Naive thymus-derived CD4-positive, alpha-beta T cell (primary cell): ENCODE measurements at regions not wholly inside any gene's neighbourhood (a gene's known extent, or its start where the extent isn't known, plus 50 kb on each side); places are given as distances from the start of the nearest gene placed in this dataset.

Source experiments
- ATAC-seq: fragments of 150-1000 bp; cut with Tn5 transposase; 2 replicates; pipeline ENCODE4 v1.10.0; 2021; ENCODE audit warnings: mild to moderate bottlenecking, moderate library complexity
- CTCF ChIA-PET: fragments of 350-600 bp; sonication (Branson Sonifier 250); formaldehyde crosslinking; loops from one replicate; lab custom pipeline; 2021; ENCODE audit warnings: antibody characterized with exemption; lab: Charles Lee
- POLR2A ChIA-PET: fragments of 350-600 bp; sonication (Branson Sonifier 250); formaldehyde crosslinking; loops from one replicate; lab custom pipeline; 2021; ENCODE audit warnings: antibody characterized with exemption, inconsistent platforms; lab: Charles Lee
- DNase-seq, 9 donors: peaks; one replicate each; pipeline versions ENCODE4 v3.0.0 to v3.0.0-alpha.2; 2020 to 2022; ENCODE audit warnings: mixed read lengths in 1 of 9
- H3K27ac ChIP-seq: one replicate; pipeline ENCODE4 v1.7.0; 2013; ENCODE audit warnings: mild to moderate bottlenecking, low read depth, low read length, moderate library complexity
- H3K27me3 ChIP-seq, 2 donors: one replicate each; pipeline ENCODE4 v1.7.0; 2013; ENCODE audit warnings: low read length in 2 of 2, mild to moderate bottlenecking in 2 of 2, moderate library complexity in 2 of 2; ENCODE audit not compliant: control insufficient read depth in 2 of 2, insufficient read depth in 2 of 2
- H3K36me3 ChIP-seq, 3 experiments: 1 replicate in 2 of 3; 2 replicates in 1 of 3; pipeline ENCODE4 v1.7.0; 2013; ENCODE audit warnings: low read length in 3 of 3, mild to moderate bottlenecking in 3 of 3, moderate library complexity in 1 of 3; ENCODE audit not compliant: insufficient read depth in 3 of 3, control insufficient read depth in 2 of 3
- H3K4me1 ChIP-seq, 2 donors: one replicate each; pipeline ENCODE4 v1.7.0; 2013; ENCODE audit warnings: low read length in 2 of 2, mild to moderate bottlenecking in 2 of 2, moderate library complexity in 1 of 2; ENCODE audit not compliant: control insufficient read depth in 2 of 2, insufficient read depth in 2 of 2
- H3K4me3 ChIP-seq: 2 replicates; pipeline ENCODE4 v1.7.0; 2013; ENCODE audit warnings: mild to moderate bottlenecking, low read length
- H3K9me3 ChIP-seq, 3 experiments: 1 replicate in 2 of 3; 2 replicates in 1 of 3; pipeline ENCODE4 v1.7.0; 2013; ENCODE audit warnings: low read length in 3 of 3; ENCODE audit not compliant: control insufficient read depth in 2 of 3
- H3K27ac Mint-ChIP-seq, 9 donors: one replicate each; pipeline ENCODE4 v1.8.0; 2020 to 2022; ENCODE audit warnings: mixed read lengths in 9 of 9, mild to moderate bottlenecking in 8 of 9, moderate library complexity in 5 of 9, inconsistent platforms in 2 of 9
- H3K27me3 Mint-ChIP-seq, 5 donors: one replicate each; pipeline ENCODE4 v1.8.0; 2021 to 2022; ENCODE audit warnings: mixed read lengths in 5 of 5, mild to moderate bottlenecking in 1 of 5
- H3K36me3 Mint-ChIP-seq, 5 donors: one replicate each; pipeline ENCODE4 v1.8.0; 2020 to 2022; ENCODE audit warnings: mixed read lengths in 5 of 5, mild to moderate bottlenecking in 3 of 5, inconsistent platforms in 1 of 5
- H3K4me1 Mint-ChIP-seq, 7 donors: one replicate each; pipeline ENCODE4 v1.8.0; 2020 to 2022; ENCODE audit warnings: mixed read lengths in 7 of 7, mild to moderate bottlenecking in 3 of 7, inconsistent platforms in 1 of 7
- H3K4me3 Mint-ChIP-seq, 10 donors: one replicate each; pipeline ENCODE4 v1.8.0; 2020 to 2022; ENCODE audit warnings: mild to moderate bottlenecking in 10 of 10, mixed read lengths in 10 of 10, moderate library complexity in 6 of 10, inconsistent platforms in 2 of 10
- H3K9me3 Mint-ChIP-seq, 11 donors: one replicate each; pipeline ENCODE4 v1.8.0; 2020 to 2022; ENCODE audit warnings: mixed read lengths in 11 of 11, mild to moderate bottlenecking in 4 of 11, inconsistent platforms in 1 of 11, moderate library complexity in 1 of 11
- intact Hi-C, 2 donors: fragments of 100-400 bp; cut with micrococcal nuclease; formaldehyde crosslinking; loops; one replicate each; pipeline ENCODE4 v1.15.1; 2023

DNA sequence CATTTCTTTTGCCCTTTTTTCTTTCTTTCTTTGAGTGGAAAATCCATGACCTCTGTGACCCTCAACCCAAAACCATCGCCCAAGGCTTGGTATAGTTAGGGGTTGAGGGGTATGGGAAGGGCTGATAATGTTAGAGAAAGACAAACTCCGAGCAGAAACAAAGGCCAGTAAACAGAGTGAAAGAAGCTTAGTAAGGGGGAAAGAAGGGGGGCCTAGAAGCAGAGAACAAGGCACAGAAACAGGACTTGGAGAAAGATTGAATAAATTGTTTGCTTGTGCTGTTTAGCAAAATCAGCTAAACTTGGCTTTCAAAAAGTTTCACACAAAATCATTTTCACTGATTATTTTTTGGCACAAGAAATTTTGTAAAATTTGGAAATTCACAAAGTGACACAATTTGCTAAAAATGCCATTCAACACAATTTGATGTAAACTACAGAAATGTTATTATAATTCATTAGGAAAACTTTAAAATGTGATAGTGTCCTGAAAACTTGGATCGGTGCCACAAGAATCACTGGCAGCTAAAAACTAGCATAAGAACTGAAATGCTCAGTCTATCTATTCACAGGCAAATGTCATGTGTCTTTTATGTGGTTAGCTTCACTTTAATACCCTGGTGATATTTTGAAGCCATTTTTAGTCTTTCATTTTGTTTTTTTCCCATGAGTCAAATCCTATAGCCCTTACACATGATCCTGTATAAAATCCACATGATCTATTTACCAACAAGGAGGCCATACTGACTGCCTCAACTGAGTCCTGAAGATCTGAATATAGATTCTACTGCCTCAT lies 276.4 kb downstream of the NR2F1-AS1 start:
- DNase-seq (no peak), ATAC-seq (no peak)
- H3K4me3 ChIP-seq = no peak overlapping the region
- H3K27me3 ChIP-seq = no peaks in the 10 kb centered on the region
- H3K9me3 ChIP-seq = no peaks in the 10 kb centered on the region
- ChIA-PET CTCF (no interaction called here), POLR2A (no interaction called here)
- Mint-ChIP-seq H3K27ac (no peak overlapping the region), H3K36me3 (no peaks in the 10 kb centered on the region), H3K9me3 (peaks cover 0 to 6% (median 0%) of the 10 kb centered on the region in 11 donors), H3K4me3 (no peak overlapping the region), H3K4me1 (no peaks in the 10 kb centered on the region), H3K27me3 (peaks cover 0 to 24% (median 0%) of the 10 kb centered on the region in 5 donors)
- no peaks in the 10 kb centered on the region for H3K36me3 ChIP-seq
- intact Hi-C loops = no loop called here
- H3K27ac ChIP-seq = no peak overlapping the region
- no peaks in the 10 kb centered on the region for H3K4me1 ChIP-seq

DNA sequence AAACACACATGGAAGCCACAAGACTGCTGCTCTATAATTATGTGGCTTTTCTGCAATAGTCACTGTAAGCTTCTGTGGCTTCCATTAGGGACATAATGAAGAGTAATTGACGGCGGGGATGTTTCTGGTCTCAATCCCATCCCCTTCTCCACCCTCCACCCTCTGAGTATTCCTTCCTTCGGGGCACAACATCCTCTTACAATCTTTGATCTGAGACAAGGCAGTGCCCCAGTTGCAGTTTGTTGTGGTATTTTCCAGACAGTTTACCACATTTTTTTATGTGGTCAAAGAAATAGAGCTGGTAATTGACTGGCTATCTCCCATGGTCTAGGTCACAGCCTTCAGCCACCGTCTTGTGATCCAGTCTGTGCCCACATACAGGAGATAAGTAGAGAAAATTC lies 277.7 kb downstream of the NR2F1-AS1 start:
- ATAC-seq (no peak), DNase-seq (no peak)
- Histone ChIP-seq H3K36me3 (no peaks in the 10 kb centered on the region), H3K27me3 (no peaks in the 10 kb centered on the region), H3K4me3 (no peak overlapping the region), H3K4me1 (no peaks in the 10 kb centered on the region), H3K9me3 (no peaks in the 10 kb centered on the region), H3K27ac (no peak overlapping the region)
- H3K4me3 Mint-ChIP-seq = no peak overlapping the region
- ChIA-PET CTCF (no interaction called here), POLR2A (no interaction called here)
- H3K27ac Mint-ChIP-seq = no peak overlapping the region
- intact Hi-C loops = no loop called here
- H3K9me3 Mint-ChIP-seq = peaks cover 0 to 6% (median 0%) of the 10 kb centered on the region in 11 donors
- H3K36me3 Mint-ChIP-seq = no peaks in the 10 kb centered on the region
- H3K4me1 Mint-ChIP-seq = no peaks in the 10 kb centered on the region
- peaks cover 0 to 16% (median 0%) of the 10 kb centered on the region in 5 donors for H3K27me3 Mint-ChIP-seq

DNA sequence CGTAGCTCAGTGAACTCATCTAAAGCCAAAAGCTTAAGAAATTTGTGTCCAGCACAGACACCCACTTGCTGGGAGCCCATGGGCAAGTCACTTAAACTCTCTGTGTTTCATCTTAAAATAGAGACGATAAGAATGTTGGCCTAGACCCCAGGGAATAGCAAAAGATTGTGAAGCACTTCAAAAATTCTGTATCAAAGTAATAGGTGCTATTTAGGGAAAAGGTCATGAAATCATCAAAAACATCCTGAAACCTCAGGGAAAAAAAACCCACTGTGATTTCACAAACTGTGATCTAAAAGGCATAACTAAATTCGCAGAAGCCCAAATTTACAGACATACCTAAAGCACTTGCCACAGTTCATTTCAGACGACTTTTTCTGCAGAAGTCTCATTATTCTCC lies 278.3 kb downstream of the NR2F1-AS1 start:
- Histone ChIP-seq H3K4me3 (no peak overlapping the region), H3K27ac (no peak overlapping the region), H3K27me3 (no peaks in the 10 kb centered on the region), H3K4me1 (no peaks in the 10 kb centered on the region), H3K9me3 (no peaks in the 10 kb centered on the region), H3K36me3 (no peaks in the 10 kb centered on the region)
- Mint-ChIP-seq H3K4me1 (no peaks in the 10 kb centered on the region), H3K27ac (no peak overlapping the region), H3K36me3 (no peaks in the 10 kb centered on the region), H3K9me3 (peaks cover 0 to 6% (median 0%) of the 10 kb centered on the region in 11 donors), H3K27me3 (peaks cover 0 to 10% (median 0%) of the 10 kb centered on the region in 5 donors), H3K4me3 (no peak overlapping the region)
- POLR2A ChIA-PET = no interaction called here
- intact Hi-C loops = no loop called here
- ATAC-seq (no peak), DNase-seq (no peak)
- CTCF ChIA-PET = no interaction called here

DNA sequence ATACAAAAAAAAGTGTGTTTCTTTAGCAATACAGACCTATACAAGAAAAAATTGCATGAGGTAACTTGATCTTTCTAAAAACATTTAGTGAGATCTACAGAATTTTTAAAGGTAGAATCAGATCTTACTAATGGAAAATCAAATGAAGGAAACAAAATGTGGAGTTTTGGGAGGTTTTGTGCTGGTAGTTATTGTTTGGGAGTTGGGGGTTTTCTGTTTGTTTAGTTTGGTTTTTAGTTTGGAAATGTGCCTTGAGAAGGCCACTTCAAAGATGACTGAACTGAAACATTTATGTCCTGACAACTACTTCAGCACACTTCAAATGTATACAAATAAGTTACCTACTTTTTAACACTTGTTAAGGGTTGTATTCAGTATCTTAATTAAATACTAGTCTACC lies 280.1 kb downstream of the NR2F1-AS1 start:
- intact Hi-C loops = no loop called here
- H3K27me3 Mint-ChIP-seq = peaks cover 0 to 4% (median 0%) of the 10 kb centered on the region in 5 donors
- no peaks in the 10 kb centered on the region for H3K4me1 ChIP-seq
- no peaks in the 10 kb centered on the region for H3K36me3 Mint-ChIP-seq
- no peak overlapping the region for H3K27ac Mint-ChIP-seq
- H3K27ac ChIP-seq = no peak overlapping the region
- no peaks in the 10 kb centered on the region for H3K36me3 ChIP-seq
- ChIA-PET CTCF (no interaction called here), POLR2A (no interaction called here)
- no peaks in the 10 kb centered on the region for H3K9me3 ChIP-seq
- H3K4me1 Mint-ChIP-seq = no peaks in the 10 kb centered on the region
- H3K4me3 ChIP-seq = no peak overlapping the region
- ATAC-seq (no peak), DNase-seq (no peak)
- peaks cover 0 to 3% (median 0%) of the 10 kb centered on the region in 11 donors for H3K9me3 Mint-ChIP-seq
- H3K4me3 Mint-ChIP-seq = no peak overlapping the region
- H3K27me3 ChIP-seq = no peaks in the 10 kb centered on the region

DNA sequence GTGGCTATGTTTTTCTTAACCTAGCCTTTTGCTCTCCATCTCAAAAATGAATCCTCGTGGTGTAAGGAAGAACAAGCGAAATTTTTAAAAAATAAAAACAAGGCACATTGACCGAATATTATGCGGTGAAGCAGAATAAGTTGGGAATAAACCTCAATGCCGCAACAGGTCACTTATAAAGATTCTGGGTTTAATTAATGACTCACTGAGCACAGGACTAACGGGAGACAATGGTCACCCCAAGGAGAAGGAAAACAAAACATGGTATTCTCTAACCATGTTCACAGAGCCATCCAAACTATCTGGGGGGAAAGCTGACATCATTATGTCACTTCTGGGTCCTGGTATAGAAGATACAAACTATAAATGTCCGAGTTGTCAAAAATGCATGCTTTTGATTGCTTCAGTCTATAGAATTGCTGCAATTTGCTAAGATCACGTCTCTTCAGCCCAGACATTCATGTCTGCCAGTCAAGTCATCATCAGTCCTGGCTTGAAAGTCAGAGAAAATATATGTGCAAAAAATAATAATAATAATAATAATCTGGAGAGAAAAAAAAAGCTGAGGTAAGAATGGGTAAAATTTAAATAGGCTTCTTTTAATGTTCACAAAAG lies 280.6 kb downstream of the NR2F1-AS1 start:
- Histone ChIP-seq H3K4me1 (no peaks in the 10 kb centered on the region), H3K9me3 (no peaks in the 10 kb centered on the region), H3K27me3 (no peaks in the 10 kb centered on the region), H3K4me3 (no peak overlapping the region), H3K27ac (no peak overlapping the region), H3K36me3 (no peaks in the 10 kb centered on the region)
- CTCF ChIA-PET = no interaction called here
- no peak for ATAC-seq
- Mint-ChIP-seq H3K36me3 (no peaks in the 10 kb centered on the region), H3K27ac (no peak overlapping the region), H3K4me1 (no peaks in the 10 kb centered on the region), H3K4me3 (no peak overlapping the region), H3K9me3 (peaks cover 0 to 8% (median 0%) of the 10 kb centered on the region in 11 donors), H3K27me3 (peaks cover 0 to 4% (median 0%) of the 10 kb centered on the region in 5 donors)
- POLR2A ChIA-PET = no interaction called here
- DNase-seq = no peak
- intact Hi-C loops = no loop called here

DNA sequence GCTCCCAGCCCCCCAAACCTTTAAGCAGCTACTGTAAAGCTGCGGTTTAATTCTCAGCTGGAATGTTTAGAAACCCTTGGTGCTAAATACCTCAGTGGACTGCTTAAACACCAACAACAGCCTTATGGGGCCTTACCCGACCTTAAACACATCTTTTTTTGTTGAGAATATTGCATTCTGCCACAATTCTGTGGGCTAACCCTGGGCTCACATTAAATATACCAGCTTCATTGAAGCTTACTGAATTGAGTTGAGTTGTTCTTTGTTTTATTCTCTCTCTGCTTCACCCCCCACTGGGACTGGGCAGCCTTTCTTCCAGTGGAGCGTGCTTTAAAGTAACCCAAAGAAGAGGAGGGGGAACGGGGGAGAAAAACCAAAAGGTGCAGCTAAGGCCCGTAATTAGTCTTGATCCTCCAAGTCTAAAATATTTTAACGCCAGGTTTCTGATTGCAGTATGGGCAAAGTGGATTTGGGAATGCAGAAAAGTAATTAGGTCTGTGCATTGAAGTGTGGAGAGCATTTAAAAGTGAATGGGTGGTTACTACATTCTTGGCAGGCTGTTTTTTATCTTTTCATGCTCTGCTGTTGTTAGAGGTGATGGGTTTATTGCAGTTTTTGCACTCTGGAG lies 281.2 kb downstream of the NR2F1-AS1 start:
- Mint-ChIP-seq H3K4me3 (no peak overlapping the region), H3K9me3 (peaks cover 0 to 9% (median 0%) of the 10 kb centered on the region in 11 donors), H3K27me3 (no peaks in the 10 kb centered on the region), H3K36me3 (no peaks in the 10 kb centered on the region), H3K27ac (no peak overlapping the region), H3K4me1 (no peaks in the 10 kb centered on the region)
- Histone ChIP-seq H3K36me3 (no peaks in the 10 kb centered on the region), H3K9me3 (no peaks in the 10 kb centered on the region), H3K4me3 (no peak overlapping the region), H3K4me1 (no peaks in the 10 kb centered on the region), H3K27me3 (no peaks in the 10 kb centered on the region), H3K27ac (no peak overlapping the region)
- intact Hi-C loops = no loop called here
- DNase-seq (no peak), ATAC-seq (no peak)
- ChIA-PET POLR2A (no interaction called here), CTCF (no interaction called here)
